DND-41 (cell line): ENCODE measurements at regions not wholly inside any gene's neighbourhood (a gene's known extent, or its start where the extent isn't known, plus 50 kb on each side); places are given as distances from the start of the nearest gene placed in this dataset.

ENCODE experiments used
- ATAC-seq: fragments of 200-7000 bp; cut with Tn5 transposase; 3 replicates; pipeline ENCODE4 v1.9.1; 2021; ENCODE audit warnings: low read depth; ENCODE audit not compliant: insufficient read depth
- DNase-seq: peaks from one replicate; pipeline ENCODE4 v3.0.0-alpha.2; 2020
- H2AFZ ChIP-seq: 2 replicates; pipeline ENCODE4 v1.6.0; 2012; ENCODE audit warnings: low read depth, low read length
- H3K27ac ChIP-seq: 2 replicates; pipeline ENCODE4 v1.5.1; 2012; ENCODE audit warnings: low read length, inconsistent platforms
- H3K27me3 ChIP-seq: fragments of 200-600 bp; sonication (generic); 2 replicates; pipeline ENCODE4 v1.6.0; 2012; ENCODE audit warnings: low read length, mild to moderate bottlenecking, inconsistent platforms; ENCODE audit not compliant: insufficient read depth, poor library complexity
- H3K36me3 ChIP-seq: 2 replicates; pipeline ENCODE4 v1.5.1; 2012; ENCODE audit warnings: low read length, inconsistent platforms; ENCODE audit not compliant: insufficient read depth
- H3K4me1 ChIP-seq: 2 replicates; pipeline ENCODE4 v1.5.1; 2012; ENCODE audit warnings: mild to moderate bottlenecking, low read length; ENCODE audit not compliant: insufficient read depth
- H3K4me2 ChIP-seq: 2 replicates; pipeline ENCODE4 v1.6.0; 2012; ENCODE audit warnings: mild to moderate bottlenecking, moderate library complexity, low read length, inconsistent platforms; ENCODE audit not compliant: insufficient read depth
- H3K4me3 ChIP-seq, 2 experiments: fragments of 200-600 bp in 1 of 2; shearing (Covaris generic) in 1 of 2; 2 replicates each; pipeline ENCODE4 v1.5.1; 2012 to 2016; ENCODE audit warnings: inconsistent platforms in 2 of 2, low read length in 2 of 2, mild to moderate bottlenecking in 2 of 2, low read depth in 1 of 2, moderate library complexity in 1 of 2
- H3K79me2 ChIP-seq: 2 replicates; pipeline ENCODE4 v1.6.0; 2012; ENCODE audit warnings: low read length, inconsistent platforms; ENCODE audit not compliant: insufficient read depth
- H3K9ac ChIP-seq: 2 replicates; pipeline ENCODE4 v1.6.0; 2012; ENCODE audit warnings: low read depth, mild to moderate bottlenecking, inconsistent platforms, low read length, moderate library complexity
- H3K9me3 ChIP-seq: 2 replicates; pipeline ENCODE4 v1.5.1; 2012; ENCODE audit warnings: low read length, moderate library complexity, mild to moderate bottlenecking, inconsistent platforms; ENCODE audit not compliant: insufficient read depth, severe bottlenecking
- H4K20me1 ChIP-seq: 2 replicates; pipeline ENCODE4 v1.6.0; 2012; ENCODE audit warnings: low read length; ENCODE audit not compliant: insufficient read depth
- CTCF ChIP-seq: IDR thresholded peaks from 2 replicates; pipeline ENCODE4 v1.5.1; 2012; ENCODE audit warnings: borderline replicate concordance, low read length, moderate library complexity, mild to moderate bottlenecking; ENCODE audit not compliant: poor library complexity, severe bottlenecking; ENCODE audit errors: extremely low read depth
- EZH2 ChIP-seq: IDR thresholded peaks from 3 replicates; pipeline ENCODE4 v1.6.1; 2012; ENCODE audit warnings: borderline replicate concordance, low read depth, mild to moderate bottlenecking, moderate library complexity, low read length, inconsistent platforms; ENCODE audit not compliant: severe bottlenecking

GRCh38 chr13:91045351-91046034 lies 302.0 kb upstream of the MIR17HG start:
- Histone ChIP-seq H3K27me3 (peaks cover 3% of the 10 kb centered on the region), H3K9ac (no peak overlapping the region), H2AFZ (no peak overlapping the region), H4K20me1 (no peaks in the 10 kb centered on the region), H3K4me3 (no peak overlapping the region), H3K9me3 (no peaks in the 10 kb centered on the region), H3K27ac (no peak overlapping the region), H3K79me2 (no peaks in the 10 kb centered on the region), H3K36me3 (no peaks in the 10 kb centered on the region), H3K4me2 (no peak overlapping the region), H3K4me1 (no peaks in the 10 kb centered on the region)
- ATAC-seq (no peak), DNase-seq (no peak)
- TF ChIP-seq CTCF (peak; percentile 42), EZH2 (no peak)

GRCh38 chr13:91046715-91047327 lies 300.7 kb upstream of the MIR17HG start:
- H3K9ac ChIP-seq: no peak overlapping the region
- TF ChIP-seq CTCF (no peak), EZH2 (no peak)
- no peaks in the 10 kb centered on the region for H3K36me3 ChIP-seq
- no peak overlapping the region for H3K4me2 ChIP-seq
- no peaks in the 10 kb centered on the region for H4K20me1 ChIP-seq
- H3K9me3 ChIP-seq: no peaks in the 10 kb centered on the region
- peaks cover 3% of the 10 kb centered on the region for H3K27me3 ChIP-seq
- no peak overlapping the region for H3K4me3 ChIP-seq
- H3K79me2 ChIP-seq: no peaks in the 10 kb centered on the region
- DNase-seq (no peak), ATAC-seq (no peak)
- H2AFZ ChIP-seq: no peak overlapping the region
- H3K4me1 ChIP-seq: no peaks in the 10 kb centered on the region
- no peak overlapping the region for H3K27ac ChIP-seq

- Histone ChIP-seq H3K36me3 (no peaks in the 10 kb centered on the region), H2AFZ (no peak overlapping the region), H3K4me3 (no peak overlapping the region), H3K79me2 (no peaks in the 10 kb centered on the region), H3K27me3 (peaks cover 3% of the 10 kb centered on the region), H4K20me1 (no peaks in the 10 kb centered on the region), H3K27ac (no peak overlapping the region), H3K4me2 (no peak overlapping the region), H3K4me1 (no peaks in the 10 kb centered on the region), H3K9ac (no peak overlapping the region), H3K9me3 (no peaks in the 10 kb centered on the region)
- no peak for TF ChIP-seq EZH2
- no peak for TF ChIP-seq CTCF
- ATAC-seq (no peak), DNase-seq (no peak)
Measured at GRCh38 chr13:91050970-91051369, 296.5 kb upstream of the MIR17HG start.
